ENCODE measurements at regions not wholly inside any gene's neighbourhood (a gene's known extent, or its start where the extent isn't known, plus 50 kb on each side); places are given as distances from the start of the nearest gene placed in this dataset.

GRCh38 chr6:71028236-71028876, 71.5 kb upstream of the B3GAT2 start:
- no peaks in the 10 kb centered on the region for H3K79me2 ChIP-seq (ENCODE audit: insufficient read depth, low read length)
- Mint-ChIP-seq H3K36me3 (no peaks in the 10 kb centered on the region), H3K27me3 (ENCODE audit: low read depth in 3 of 3) (peaks cover 0 to 4% (median 1%) of the 10 kb centered on the region in 3 donors), H3K9me3 (peaks cover 0 to 12% (median 0%) of the 10 kb centered on the region in 7 donors), H3K4me3 (no peak overlapping the region), H3K4me1 (no peaks in the 10 kb centered on the region), H3K27ac (no peak overlapping the region)
- intact Hi-C loops (cut with micrococcal nuclease), result no loop called here
- no peak overlapping the region for H3K9ac ChIP-seq (ENCODE audit: insufficient read depth, low read length, poor library complexity, severe bottlenecking)
- H3K36me3 ChIP-seq (replicated peaks in 1 of 2; ENCODE audit: control insufficient read depth in 1 of 2, insufficient read depth in 2 of 2, low read length in 2 of 2), result no peaks in the 10 kb centered on the region
- TF ChIP-seq CTCF (IDR thresholded peaks at IDR 0.05), result no peak
- no peak overlapping the region for H3K4me2 ChIP-seq (replicated peaks; ENCODE audit: extremely low read depth, low read length, poor library complexity, severe bottlenecking)
- H3K9me3 ChIP-seq (replicated peaks in 1 of 2; ENCODE audit: control insufficient read depth in 1 of 2, insufficient read depth in 1 of 2, low read length in 2 of 2), result no peaks in the 10 kb centered on the region
- no peak for DNase-seq
- no peaks in the 10 kb centered on the region for H3K4me1 ChIP-seq (ENCODE audit: control insufficient read depth in 1 of 2, insufficient read depth in 2 of 2, low read length in 2 of 2)
- 70% methylated on average over 4 of the region's 7 CpGs for WGBS (ENCODE audit: insufficient coverage)
- H4K20me1 ChIP-seq (ENCODE audit: insufficient read depth, low read length), result no peaks in the 10 kb centered on the region
- H3K27me3 ChIP-seq (ENCODE audit: control insufficient read depth in 2 of 2, insufficient read depth in 2 of 2, low read length in 2 of 2), result no peaks in the 10 kb centered on the region
- no peak overlapping the region for H3K4me3 ChIP-seq (replicated peaks in 1 of 3; ENCODE audit: low read depth in 2 of 3, low read length in 3 of 3)
- no peak overlapping the region for H2AFZ ChIP-seq (ENCODE audit: insufficient read depth, low read depth, low read length, poor library complexity, severe bottlenecking)
- no peak overlapping the region for H3K27ac ChIP-seq (ENCODE audit: low read depth in 1 of 2, low read length in 2 of 2)

GRCh38 chr6:71028877-71029252, 72.0 kb upstream of the B3GAT2 start:
- peaks cover 0 to 4% (median 1%) of the 10 kb centered on the region in 3 donors for H3K27me3 Mint-ChIP-seq (ENCODE audit: low read depth in 3 of 3)
- no peak overlapping the region for H3K9ac ChIP-seq (ENCODE audit: insufficient read depth, low read length, poor library complexity, severe bottlenecking)
- 94% methylated on average over 2 of the region's 4 CpGs for WGBS (ENCODE audit: insufficient coverage)

More at GRCh38 chr6:71028877-71029252, 72.0 kb upstream of the B3GAT2 start:
- no peaks in the 10 kb centered on the region for H3K4me1 ChIP-seq (ENCODE audit: control insufficient read depth in 1 of 2, insufficient read depth in 2 of 2, low read length in 2 of 2)
- H3K4me2 ChIP-seq (replicated peaks; ENCODE audit: extremely low read depth, low read length, poor library complexity, severe bottlenecking), result no peak overlapping the region
- H3K27ac ChIP-seq (ENCODE audit: low read depth in 1 of 2, low read length in 2 of 2), result no peak overlapping the region
- no peak for DNase-seq
- H3K9me3 Mint-ChIP-seq, result peaks cover 0 to 12% (median 0%) of the 10 kb centered on the region in 7 donors
- no peak overlapping the region for H3K4me3 ChIP-seq (replicated peaks in 1 of 3; ENCODE audit: low read depth in 2 of 3, low read length in 3 of 3)
- no peaks in the 10 kb centered on the region for H3K9me3 ChIP-seq (replicated peaks in 1 of 2; ENCODE audit: control insufficient read depth in 1 of 2, insufficient read depth in 1 of 2, low read length in 2 of 2)
- H3K79me2 ChIP-seq (ENCODE audit: insufficient read depth, low read length), result no peaks in the 10 kb centered on the region
- no peaks in the 10 kb centered on the region for H3K36me3 ChIP-seq (replicated peaks in 1 of 2; ENCODE audit: control insufficient read depth in 1 of 2, insufficient read depth in 2 of 2, low read length in 2 of 2)
- H3K4me3 Mint-ChIP-seq, result no peak overlapping the region
- no peaks in the 10 kb centered on the region for H3K27me3 ChIP-seq (ENCODE audit: control insufficient read depth in 2 of 2, insufficient read depth in 2 of 2, low read length in 2 of 2)
- no peak for TF ChIP-seq CTCF (IDR thresholded peaks at IDR 0.05)
- no peak overlapping the region for H2AFZ ChIP-seq (ENCODE audit: insufficient read depth, low read depth, low read length, poor library complexity, severe bottlenecking)
- H3K27ac Mint-ChIP-seq, result no peak overlapping the region
- H3K4me1 Mint-ChIP-seq, result no peaks in the 10 kb centered on the region
- intact Hi-C loops (cut with micrococcal nuclease), result no loop called here
- H3K36me3 Mint-ChIP-seq, result no peaks in the 10 kb centered on the region
- no peaks in the 10 kb centered on the region for H4K20me1 ChIP-seq (ENCODE audit: insufficient read depth, low read length)
